Skeletal muscle cell (primary cell): ENCODE measurements at regions not wholly inside any gene's neighbourhood (a gene's known extent, or its start where the extent isn't known, plus 50 kb on each side); places are given as distances from the start of the nearest gene placed in this dataset.

Source experiments
- DNase-seq: peaks from one replicate; pipeline ENCODE4 v3.0.0-alpha.2; 2010; ENCODE audit warnings: low read depth
- H3K4me3 ChIP-seq: 2 replicates; pipeline ENCODE4 v1.5.1; 2011; ENCODE audit warnings: low read depth, mild to moderate bottlenecking, control low read depth, low read length, moderate library complexity

GRCh38 chr12:126798449-126798848 lies 1468.5 kb upstream of the TMEM132C start:
- no peak overlapping the region for H3K4me3 ChIP-seq
- DNase-seq: no peak

DNA sequence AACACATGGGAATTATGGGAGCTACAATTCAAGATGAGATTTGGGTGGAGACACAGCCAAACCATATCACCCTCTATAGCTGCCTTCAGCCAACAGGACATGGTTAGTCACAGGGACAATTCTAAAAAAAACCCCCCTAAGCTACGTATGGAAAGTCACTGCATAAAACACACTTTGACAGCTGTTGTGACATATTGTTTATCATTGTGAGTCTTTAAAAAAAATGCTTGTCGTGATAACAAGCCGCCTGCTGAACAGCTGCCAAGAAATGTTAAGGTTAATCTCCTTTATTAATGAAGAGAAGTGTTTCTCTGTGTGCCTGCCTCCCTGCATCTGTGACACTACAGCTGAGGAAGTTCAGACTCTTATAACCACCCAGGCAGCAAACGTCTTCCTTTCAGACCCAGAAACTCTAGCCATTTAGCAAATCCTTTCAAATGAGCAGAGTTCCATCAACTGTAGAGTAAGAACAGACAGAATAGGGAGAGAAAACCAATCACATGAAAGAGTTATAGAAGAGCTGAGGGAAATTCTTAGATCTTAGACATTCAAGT lies 1459.6 kb upstream of the TMEM132C start:
- no peak overlapping the region for H3K4me3 ChIP-seq
- DNase-seq: no peak

- peak; percentile 4 for DNase-seq
Observed at GRCh38 chr12:126811391-126811790, 1455.6 kb upstream of the TMEM132C start.

GRCh38 chr12:126819554-126819953 lies 1447.4 kb upstream of the TMEM132C start:
- no peak for DNase-seq
- H3K4me3 ChIP-seq: no peak overlapping the region

More at GRCh38 chr12:126811391-126811790, 1455.6 kb upstream of the TMEM132C start:
- H3K4me3 ChIP-seq: no peak overlapping the region

GRCh38 chr12:126830778-126831680 lies 1435.9 kb upstream of the TMEM132C start:
- DNase-seq: no peak
- no peak overlapping the region for H3K4me3 ChIP-seq

- DNase-seq: no peak
- H3K4me3 ChIP-seq: no peak overlapping the region
Observed at GRCh38 chr12:126837697-126838096, 1429.3 kb upstream of the TMEM132C start.

- H3K4me3 ChIP-seq: no peak overlapping the region
- no peak for DNase-seq
Observed at GRCh38 chr12:126843915-126844669, 1422.9 kb upstream of the TMEM132C start.

- no peak overlapping the region for H3K4me3 ChIP-seq
- no peak for DNase-seq
Observed at GRCh38 chr12:126847005-126847629, 1419.9 kb upstream of the TMEM132C start.

- no peak overlapping the region for H3K4me3 ChIP-seq
- DNase-seq: no peak
Observed at GRCh38 chr12:126855768-126856167, 1411.2 kb upstream of the TMEM132C start.

DNA sequence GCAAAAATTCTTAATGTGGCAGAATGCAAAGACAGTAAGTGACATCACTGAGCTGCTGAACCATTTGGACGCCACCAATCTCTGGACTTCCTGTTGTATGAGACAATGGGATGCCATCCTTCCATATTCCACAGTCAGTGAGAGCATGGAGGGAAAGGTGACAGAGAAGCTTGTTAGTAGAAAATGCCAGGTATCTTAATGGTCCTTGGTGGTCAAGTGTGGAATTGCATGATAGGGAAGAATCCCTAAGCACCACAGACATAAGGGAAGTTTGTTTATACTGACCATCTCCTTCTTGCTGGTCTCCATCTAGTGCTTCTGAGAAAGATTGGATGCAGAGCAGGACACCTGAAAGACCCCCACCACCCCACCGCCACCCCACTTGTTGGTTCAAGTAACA lies 1410.0 kb upstream of the TMEM132C start:
- no peak overlapping the region for H3K4me3 ChIP-seq
- no peak for DNase-seq

DNA sequence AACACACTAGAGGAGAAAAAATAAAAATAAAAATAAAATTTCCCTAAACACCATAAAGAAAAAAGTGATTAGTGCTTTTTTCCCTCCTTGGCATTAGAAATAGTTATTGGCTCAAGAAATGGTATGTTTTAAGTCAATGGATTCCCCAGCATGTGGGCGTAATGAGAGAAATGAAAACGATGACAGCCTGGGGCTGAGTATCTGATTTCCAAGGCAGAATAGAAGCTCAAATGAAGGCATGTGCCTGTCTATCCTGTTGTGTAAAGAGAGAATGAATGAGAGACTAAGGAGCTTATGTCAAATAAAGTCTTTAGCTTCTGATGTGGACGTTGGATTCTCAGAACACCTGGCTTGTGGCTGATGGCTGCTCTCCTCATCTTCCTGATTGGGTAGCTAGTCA lies 1408.4 kb upstream of the TMEM132C start:
- no peak overlapping the region for H3K4me3 ChIP-seq
- no peak for DNase-seq

DNA sequence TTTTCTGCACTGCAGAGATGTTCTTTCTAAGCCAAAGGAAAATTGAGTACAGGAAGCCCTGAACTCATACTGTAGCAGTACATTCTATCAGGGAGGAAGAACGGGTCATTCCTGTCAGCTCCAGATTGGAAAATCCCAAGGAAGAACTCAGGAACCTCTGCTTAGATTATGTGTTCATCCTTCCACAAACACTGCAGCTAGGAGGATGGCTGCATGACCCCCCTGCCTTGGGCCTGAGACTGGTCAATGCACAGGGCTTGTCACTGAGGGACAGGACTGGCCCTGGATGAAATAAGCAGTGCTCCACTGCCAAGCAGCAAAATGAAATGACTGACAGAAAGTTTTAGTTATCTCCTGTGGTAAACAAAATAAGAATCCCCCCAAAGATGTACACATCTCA lies 1406.8 kb upstream of the TMEM132C start:
- no peak overlapping the region for H3K4me3 ChIP-seq
- DNase-seq: no peak

DNA sequence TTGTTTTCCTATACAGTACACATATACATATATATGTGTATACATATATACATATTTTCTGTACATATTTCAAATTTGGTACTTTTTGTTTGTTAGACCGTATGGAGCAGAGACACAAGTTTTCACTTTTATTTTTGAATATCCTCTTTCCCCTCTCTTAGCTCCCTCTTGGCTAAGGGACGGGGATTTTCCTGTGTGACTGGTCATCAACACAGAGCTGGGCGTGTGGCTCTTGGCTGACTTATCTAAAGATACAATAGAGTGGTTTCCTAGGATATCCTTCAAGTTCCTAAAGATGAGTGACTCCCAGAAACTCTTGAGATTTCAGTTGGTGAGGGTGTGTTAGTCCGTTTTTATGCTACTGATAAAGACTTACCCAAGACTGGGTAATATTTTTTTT lies 1404.5 kb upstream of the TMEM132C start:
- no peak overlapping the region for H3K4me3 ChIP-seq
- no peak for DNase-seq

GRCh38 chr12:126869644-126870043 lies 1397.3 kb upstream of the TMEM132C start:
- no peak overlapping the region for H3K4me3 ChIP-seq
- no peak for DNase-seq

DNA sequence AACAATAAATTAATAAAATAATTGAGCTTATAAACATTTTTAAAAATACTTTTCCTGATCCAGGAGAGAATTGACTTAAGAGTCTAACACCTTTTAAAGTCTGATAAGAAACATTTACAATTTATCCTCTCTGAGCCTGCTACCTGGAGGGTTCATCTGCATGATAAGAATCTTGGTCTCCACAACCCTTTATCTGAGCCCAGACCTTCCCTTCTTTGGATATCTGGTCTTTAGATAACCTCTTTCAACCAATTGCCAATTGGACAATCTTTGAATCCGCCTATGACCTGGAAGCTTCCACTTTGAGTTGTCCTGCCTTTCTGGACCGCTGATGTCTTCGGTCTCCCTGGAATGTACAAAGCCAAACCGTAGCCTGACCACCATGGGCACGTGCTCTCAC lies 1393.3 kb upstream of the TMEM132C start:
- DNase-seq: no peak
- H3K4me3 ChIP-seq: no peak overlapping the region

DNA sequence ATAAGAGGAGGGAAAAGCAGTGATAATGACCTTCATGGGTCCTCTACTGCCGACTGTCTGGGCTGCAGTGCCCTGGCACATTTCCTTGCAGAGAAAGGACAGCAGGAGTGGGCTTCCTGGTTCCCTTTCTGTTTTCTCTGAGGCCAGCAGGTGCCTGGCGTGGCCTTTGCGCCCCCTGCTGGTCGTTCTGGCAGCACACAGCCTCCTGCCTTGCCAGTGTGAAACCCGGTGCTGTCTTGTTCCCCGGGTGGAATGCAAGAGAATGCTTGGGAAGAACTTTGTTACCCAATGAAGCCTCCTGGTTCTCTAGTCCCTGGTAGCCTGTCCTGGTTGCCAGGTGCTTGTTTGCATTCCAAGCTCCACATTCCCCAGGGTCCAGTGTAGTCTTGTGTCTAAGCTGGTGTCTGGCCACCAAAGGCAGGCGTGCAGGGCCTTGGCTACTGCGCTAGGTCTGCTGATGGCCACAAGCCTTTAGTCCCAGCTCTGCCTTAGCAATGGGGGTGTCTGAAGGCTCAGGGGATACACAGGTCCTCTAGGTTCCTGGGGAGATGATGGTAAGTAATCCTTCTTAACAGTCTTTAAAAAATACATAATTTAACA lies 1392.4 kb upstream of the TMEM132C start:
- no peak overlapping the region for H3K4me3 ChIP-seq
- no peak for DNase-seq

- no peak for DNase-seq
- H3K4me3 ChIP-seq: no peak overlapping the region
Observed at GRCh38 chr12:126879842-126880241, 1387.1 kb upstream of the TMEM132C start.

GRCh38 chr12:126883697-126884096 lies 1383.3 kb upstream of the TMEM132C start:
- no peak for DNase-seq
- no peak overlapping the region for H3K4me3 ChIP-seq

DNA sequence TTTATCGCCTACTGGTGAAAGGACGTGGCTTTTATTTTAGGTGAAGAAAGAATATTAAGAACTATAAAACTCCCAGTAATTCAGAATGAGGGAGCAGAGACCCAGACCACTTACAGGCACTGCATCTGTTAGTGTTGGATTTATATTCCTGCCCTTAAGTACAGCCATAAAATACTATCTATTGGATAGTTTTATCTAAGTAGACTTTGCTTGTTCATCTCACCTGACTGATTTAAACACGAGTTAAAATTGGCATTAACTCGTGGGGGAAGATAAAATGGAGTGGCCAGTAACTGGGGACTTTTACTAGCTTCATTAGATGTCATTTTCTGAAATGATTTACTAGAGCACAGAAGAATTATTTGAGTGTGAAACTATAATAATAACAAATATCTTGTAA lies 1377.5 kb upstream of the TMEM132C start:
- H3K4me3 ChIP-seq: no peak overlapping the region
- no peak for DNase-seq

DNA sequence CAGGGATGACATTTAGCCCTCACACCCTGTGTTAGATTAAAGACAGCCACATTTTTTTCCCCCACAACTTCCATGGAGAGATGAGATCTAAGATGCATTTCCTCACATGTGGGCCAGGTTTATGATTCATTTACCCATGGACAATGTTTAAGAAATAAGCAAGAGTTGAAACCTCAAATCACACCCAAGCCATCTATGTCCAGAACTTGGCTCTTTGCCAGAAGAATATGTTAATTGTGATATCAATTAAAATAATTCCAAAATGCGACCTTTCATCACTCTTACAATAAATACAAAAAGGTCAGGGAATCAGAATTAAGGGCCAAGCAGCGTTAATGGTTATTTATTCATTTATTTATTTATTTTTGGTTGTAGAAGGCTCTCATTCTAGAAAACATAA lies 1376.9 kb upstream of the TMEM132C start:
- no peak for DNase-seq

More for the DNA sequence above, 1376.9 kb upstream of the TMEM132C start:
- no peak overlapping the region for H3K4me3 ChIP-seq
